NCI-H2196 (cell line): ENCODE measurements at regions not wholly inside any gene's neighbourhood (a gene's known extent, or its start where the extent isn't known, plus 50 kb on each side); places are given as distances from the start of the nearest gene placed in this dataset.

Experiments used
- DNase-seq: peaks from one replicate; lab custom pipeline; 2025; ENCODE audit not compliant: unreplicated experiment; lab: John Stamatoyannopoulos, UW

GRCh38 chr1:164951508-164951907 lies 392.5 kb downstream of the PBX1 start:
- DNase-seq, result no peak

- no peak for DNase-seq
These were observed 391.6 kb downstream of the PBX1 start for GRCh38 chr1:164950541-164950986.

GRCh38 chr1:164949771-164950471 lies 390.9 kb downstream of the PBX1 start:
- DNase-seq, result no peak

- no peak for DNase-seq
These were observed 389.1 kb downstream of the PBX1 start for GRCh38 chr1:164948101-164948500.

DNA sequence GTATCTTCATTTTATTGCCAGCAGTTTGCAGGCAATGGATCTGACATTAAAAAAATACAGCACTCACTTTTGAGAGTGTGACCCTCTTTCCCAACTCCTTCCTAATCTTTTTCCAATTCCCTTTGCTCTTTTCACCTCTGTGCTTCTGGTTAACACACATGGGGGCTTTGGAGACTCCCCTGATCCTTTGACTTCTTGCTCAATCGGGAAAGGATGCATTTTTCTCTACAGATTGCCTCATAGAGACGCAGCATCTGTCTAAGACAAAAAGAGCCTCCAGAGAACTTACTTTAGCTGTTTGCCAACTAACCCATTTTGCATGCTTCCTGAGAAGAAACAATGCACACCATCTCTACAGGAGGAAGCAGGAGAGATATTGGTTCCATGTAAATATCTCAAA lies 378.3 kb downstream of the PBX1 start:
- DNase-seq, result no peak

GRCh38 chr1:164932580-164932979 lies 373.6 kb downstream of the PBX1 start:
- no peak for DNase-seq

DNA sequence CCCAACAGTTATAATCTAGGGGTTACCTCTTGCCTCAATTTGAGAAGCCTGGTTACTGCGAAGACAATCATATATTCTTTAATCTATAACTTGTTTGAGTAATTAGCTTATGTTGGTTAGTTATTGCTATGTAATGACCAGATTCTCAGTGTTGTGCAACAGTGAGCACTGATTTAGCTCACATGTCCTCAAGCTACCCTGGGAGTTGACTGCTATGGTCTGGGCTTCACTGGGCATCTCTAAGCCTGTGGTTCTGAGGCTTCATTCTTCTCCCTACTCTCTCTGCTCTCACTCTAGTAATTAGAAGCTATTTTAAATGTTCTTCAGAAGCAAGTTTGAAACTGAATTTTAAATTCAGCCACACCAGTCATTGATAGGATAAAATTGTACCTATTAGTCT lies 371.8 kb downstream of the PBX1 start:
- DNase-seq, result no peak

- DNase-seq, result no peak
These were observed 371.3 kb downstream of the PBX1 start for GRCh38 chr1:164930241-164930640.

DNA sequence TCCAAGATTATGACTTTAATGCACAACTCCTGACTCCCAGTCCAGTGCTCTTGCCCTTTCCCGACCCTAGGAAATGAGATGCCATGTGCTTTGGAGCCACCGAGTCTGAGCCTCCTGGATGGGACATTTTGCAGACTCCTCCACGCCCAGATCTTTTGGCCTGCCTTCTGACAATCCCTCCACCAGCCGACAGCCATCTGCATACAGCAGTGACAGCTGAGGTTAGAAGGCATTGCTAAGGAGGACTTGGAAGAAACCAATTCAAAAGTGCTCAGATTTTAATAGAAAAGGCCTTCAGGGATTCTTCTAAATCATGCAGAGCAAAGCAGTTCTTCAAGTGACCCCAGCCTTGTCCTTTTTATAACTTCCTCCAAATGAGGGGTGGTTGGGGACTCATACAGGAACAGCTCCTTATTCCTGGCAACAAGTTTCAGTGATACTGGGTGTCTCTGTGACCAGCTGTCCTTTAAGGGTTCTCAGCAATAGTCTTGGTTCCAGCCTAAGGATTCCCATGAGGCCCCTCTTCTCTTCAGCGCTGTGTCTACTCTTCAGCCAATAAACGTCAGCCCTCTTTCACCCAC lies 369.3 kb downstream of the PBX1 start:
- DNase-seq, result no peak

- no peak for DNase-seq
These were observed 367.1 kb downstream of the PBX1 start for GRCh38 chr1:164926107-164926506.

- no peak for DNase-seq
These were observed 363.6 kb downstream of the PBX1 start for GRCh38 chr1:164922585-164922984.

DNA sequence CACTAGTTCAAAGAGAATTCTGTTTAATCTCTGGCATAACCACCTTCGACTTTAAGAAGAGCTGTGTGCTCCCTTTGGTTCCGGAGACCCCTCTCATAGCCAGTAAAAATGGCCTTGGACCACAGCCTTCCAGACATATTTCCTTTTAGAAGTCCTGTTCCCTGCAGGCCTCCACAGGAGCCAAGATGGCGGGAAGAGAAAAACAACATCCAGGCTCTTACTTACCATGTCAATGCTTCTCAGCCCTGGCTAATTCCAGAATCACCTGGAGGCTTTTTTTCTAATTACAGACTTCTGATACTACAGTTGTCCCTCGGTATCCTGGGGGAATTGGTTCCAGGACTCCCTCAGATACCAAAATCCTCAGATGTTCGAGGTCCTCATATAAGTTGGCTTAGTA lies 362.5 kb downstream of the PBX1 start:
- DNase-seq, result no peak

GRCh38 chr1:164918140-164918539 lies 359.2 kb downstream of the PBX1 start:
- no peak for DNase-seq

- peak; percentile 23 for DNase-seq
These were observed 355.2 kb downstream of the PBX1 start for GRCh38 chr1:164914208-164914607.

DNA sequence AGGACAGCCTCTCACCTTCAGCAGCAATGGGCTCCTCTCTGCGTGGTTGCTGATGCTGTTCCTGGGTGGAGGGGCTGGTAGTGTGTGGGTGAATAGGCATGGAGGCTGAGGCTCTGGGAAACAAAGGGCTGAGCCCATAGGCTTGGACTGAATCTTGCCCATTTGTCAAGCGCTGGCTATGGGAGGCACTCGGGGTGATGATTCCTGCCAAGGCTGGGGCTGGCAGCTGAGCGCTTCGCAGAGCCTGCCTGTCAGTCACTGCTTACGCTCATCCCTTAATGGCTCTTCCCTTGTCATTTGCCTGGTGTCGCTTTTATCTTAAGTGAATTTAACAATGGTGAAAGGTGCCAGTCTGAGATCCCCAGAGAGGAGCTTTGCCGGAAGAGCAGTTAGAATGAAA lies 353.3 kb downstream of the PBX1 start:
- no peak for DNase-seq

GRCh38 chr1:164910671-164911070 lies 351.7 kb downstream of the PBX1 start:
- DNase-seq, result no peak

DNA sequence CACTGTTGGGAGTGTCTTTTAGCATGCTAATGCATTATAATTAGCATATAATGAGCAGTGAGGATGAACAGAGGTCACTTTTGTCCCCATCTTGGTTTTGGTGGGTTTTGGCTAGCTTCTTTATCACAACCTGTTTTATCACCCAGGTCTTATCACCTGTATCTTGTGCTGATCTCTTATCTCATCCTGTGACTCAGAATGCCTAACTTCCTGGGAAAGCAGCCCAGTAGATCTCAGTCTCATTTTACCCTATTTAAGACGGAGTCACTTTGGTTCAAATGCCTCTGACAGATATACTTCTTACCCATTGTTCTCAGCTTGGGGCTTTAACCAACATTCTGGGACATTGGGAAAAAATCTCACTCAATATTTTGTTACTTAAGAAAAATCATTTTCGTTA lies 348.7 kb downstream of the PBX1 start:
- DNase-seq, result no peak

DNA sequence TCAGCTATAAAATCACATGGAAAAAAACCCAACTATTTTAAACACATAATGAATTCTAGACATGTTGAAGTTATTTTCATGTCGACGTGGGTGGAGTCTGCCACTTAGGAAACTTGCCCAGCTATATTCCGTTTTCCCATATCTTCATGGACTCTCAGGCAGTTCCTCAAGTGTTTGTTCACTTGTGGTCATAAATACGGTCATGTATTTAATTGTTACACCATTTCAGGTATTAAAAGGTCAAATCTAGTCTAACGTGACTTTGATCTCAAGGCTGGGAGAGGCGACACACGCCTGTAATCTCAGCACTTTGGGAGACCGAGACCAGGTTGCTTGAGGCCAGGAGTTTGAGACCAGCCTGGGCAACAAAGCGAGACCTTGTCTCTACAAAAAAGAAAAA lies 346.9 kb downstream of the PBX1 start:
- DNase-seq, result no peak

- no peak for DNase-seq
These were observed 343.5 kb downstream of the PBX1 start for GRCh38 chr1:164902491-164902890.
